RWPE2 (cell line): ENCODE measurements at regions not wholly inside any gene's neighbourhood (a gene's known extent, or its start where the extent isn't known, plus 50 kb on each side); places are given as distances from the start of the nearest gene placed in this dataset.
A peak's percentile ranks its signal among the peaks of the same experiment; 100 is the strongest.

Source experiments
- ATAC-seq: fragments of 200-7000 bp; cut with Tn5 transposase; 3 replicates; pipeline ENCODE4 v1.9.1; 2021; ENCODE audit warnings: low read depth
- DNase-seq: peaks from one replicate; pipeline ENCODE4 v3.0.0-alpha.2; 2020; ENCODE audit warnings: low spot score
- H3K27ac ChIP-seq: fragments of 450-650 bp; 2 replicates; pipeline ENCODE4 v1.5.1; 2017; ENCODE audit warnings: mild to moderate bottlenecking; ENCODE audit not compliant: poor library complexity, severe bottlenecking
- H3K27me3 ChIP-seq: fragments of 250-450 bp; sonication (Bioruptor Pico); 2 replicates; pipeline ENCODE4 v1.5.1; 2021; ENCODE audit warnings: mild to moderate bottlenecking, moderate library complexity; ENCODE audit not compliant: insufficient read depth, poor library complexity, severe bottlenecking
- H3K36me3 ChIP-seq: fragments of 250-450 bp; sonication (Bioruptor Pico); 2 replicates; pipeline ENCODE4 v1.5.1; 2020; ENCODE audit warnings: low read depth, mild to moderate bottlenecking, moderate library complexity
- H3K4me1 ChIP-seq: fragments of 250-450 bp; sonication (Bioruptor Pico); 2 replicates; pipeline ENCODE4 v1.5.1; 2021; ENCODE audit warnings: mild to moderate bottlenecking, moderate library complexity; ENCODE audit not compliant: insufficient read depth, poor library complexity, severe bottlenecking
- H3K4me3 ChIP-seq: fragments of 250-450 bp; sonication (Bioruptor Pico); 2 replicates; pipeline ENCODE4 v1.5.1; 2021; ENCODE audit warnings: mild to moderate bottlenecking, moderate library complexity; ENCODE audit not compliant: severe bottlenecking
- H3K9me3 ChIP-seq: fragments of 250-450 bp; sonication (Bioruptor Pico); 2 replicates; pipeline ENCODE4 v1.5.1; 2021; ENCODE audit warnings: mild to moderate bottlenecking, moderate library complexity; ENCODE audit not compliant: severe bottlenecking
- CTCF ChIP-seq: fragments of 450-650 bp; IDR thresholded peaks from one replicate; pipeline ENCODE4 v1.5.1; 2017; ENCODE audit warnings: mild to moderate bottlenecking, moderate library complexity; ENCODE audit not compliant: poor library complexity, severe bottlenecking

- H3K4me3 ChIP-seq: no peak overlapping the region
- no peaks in the 10 kb centered on the region for H3K36me3 ChIP-seq
- H3K4me1 ChIP-seq: no peaks in the 10 kb centered on the region
- peaks cover 3% of the 10 kb centered on the region for H3K27me3 ChIP-seq
- DNase-seq: no peak
- H3K9me3 ChIP-seq: no peaks in the 10 kb centered on the region
- H3K27ac ChIP-seq: no peak overlapping the region
- TF ChIP-seq CTCF: no peak
- ATAC-seq: no peak
Observed at GRCh38 chr17:13288248-13288647, 270.4 kb upstream of the ELAC2 start.

GRCh38 chr17:13287226-13287625 is 269.4 kb upstream of the ELAC2 start:
- no peak for ATAC-seq
- no peaks in the 10 kb centered on the region for H3K9me3 ChIP-seq
- TF ChIP-seq CTCF: no peak
- no peaks in the 10 kb centered on the region for H3K36me3 ChIP-seq
- no peak overlapping the region for H3K27ac ChIP-seq
- peaks cover 3% of the 10 kb centered on the region for H3K27me3 ChIP-seq
- no peak for DNase-seq
- H3K4me3 ChIP-seq: no peak overlapping the region
- no peaks in the 10 kb centered on the region for H3K4me1 ChIP-seq

GRCh38 chr17:13283606-13284005 is 265.8 kb upstream of the ELAC2 start:
- Histone ChIP-seq H3K27ac (no peak overlapping the region), H3K4me3 (no peak overlapping the region), H3K36me3 (no peaks in the 10 kb centered on the region), H3K9me3 (no peaks in the 10 kb centered on the region), H3K27me3 (no peaks in the 10 kb centered on the region), H3K4me1 (no peaks in the 10 kb centered on the region)
- DNase-seq (no peak), ATAC-seq (no peak)
- TF ChIP-seq CTCF: no peak

GRCh38 chr17:13281626-13282025 is 263.8 kb upstream of the ELAC2 start:
- Histone ChIP-seq H3K4me1 (no peaks in the 10 kb centered on the region), H3K9me3 (no peaks in the 10 kb centered on the region), H3K27ac (no peak overlapping the region), H3K27me3 (no peaks in the 10 kb centered on the region), H3K36me3 (no peaks in the 10 kb centered on the region), H3K4me3 (no peak overlapping the region)
- no peak for DNase-seq
- no peak for TF ChIP-seq CTCF
- ATAC-seq: no peak

- no peaks in the 10 kb centered on the region for H3K4me1 ChIP-seq
- no peaks in the 10 kb centered on the region for H3K9me3 ChIP-seq
- no peak for TF ChIP-seq CTCF
- H3K36me3 ChIP-seq: no peaks in the 10 kb centered on the region
- H3K27ac ChIP-seq: no peak overlapping the region
- ATAC-seq (0 out of 3 replicates have a peak, but pooled peaks have one; percentile 46), DNase-seq (no peak)
- no peak overlapping the region for H3K4me3 ChIP-seq
- peaks cover 31% of the 10 kb centered on the region for H3K27me3 ChIP-seq
Observed at GRCh38 chr17:13273806-13274205, 256.0 kb upstream of the ELAC2 start.
